ENCODE measurements at regions not wholly inside any gene's neighbourhood (a gene's known extent, or its start where the extent isn't known, plus 50 kb on each side); places are given as distances from the start of the nearest gene placed in this dataset.

- no peak for TF ChIP-seq POLR2A (IDR thresholded peaks at IDR 0.05)
- TF ChIP-seq CTCF (IDR thresholded peaks at IDR 0.05): no peak
- TF ChIP-seq POLR2AphosphoS5 (IDR thresholded peaks at IDR 0.05): no peak
Measured at GRCh38 chr5:33075731-33076130, 364.6 kb downstream of the NPR3 start.
